ENCODE measurements at regions not wholly inside any gene's neighbourhood (a gene's known extent, or its start where the extent isn't known, plus 50 kb on each side); places are given as distances from the start of the nearest gene placed in this dataset.

DNA sequence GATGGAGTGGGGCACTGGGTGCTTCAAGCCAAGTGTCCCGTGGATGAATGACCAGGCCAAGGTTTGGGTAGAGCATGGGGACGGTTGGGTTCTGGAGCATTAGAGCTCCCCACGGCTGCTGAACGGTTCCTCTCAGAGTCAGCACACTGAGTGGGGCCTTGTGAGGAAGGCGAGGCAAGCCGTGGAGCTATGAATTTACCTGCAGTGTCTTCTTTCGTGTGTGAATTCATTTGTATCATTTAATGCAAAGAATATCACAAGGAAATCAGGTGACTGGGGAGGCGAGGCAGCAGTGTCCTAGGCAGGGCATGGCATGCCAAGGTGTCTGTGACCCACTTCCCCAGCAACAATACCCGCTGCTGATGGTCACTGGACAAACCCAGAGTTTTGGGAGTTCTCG lies 343.5 kb upstream of the B3GAT1 start:
- no peak for ATAC-seq
- TF ChIP-seq CEBPB (IDR thresholded peaks at IDR 0.05; ENCODE audit: low read depth) (no peak), FOSL1 (IDR thresholded peaks at IDR 0.05; ENCODE audit: low read depth) (no peak), SIN3A (IDR thresholded peaks at IDR 0.05; ENCODE audit: low read depth) (no peak), POLR2A (IDR thresholded peaks at IDR 0.05; ENCODE audit: borderline replicate concordance, extremely low read depth, insufficient read depth, insufficient read length) (no peak), SRF (IDR thresholded peaks at IDR 0.05; ENCODE audit: low read depth) (no peak), JUND (IDR thresholded peaks at IDR 0.05) (no peak), ZNF274 (IDR thresholded peaks at IDR 0.05; ENCODE audit: low read depth, low read length) (no peak), POLR2AphosphoS5 (IDR thresholded peaks at IDR 0.05; ENCODE audit: low read depth, low read length) (no peak), EZH2phosphoT487 (IDR thresholded peaks at IDR 0.05; ENCODE audit: borderline replicate concordance) (no peak), EZH2 (IDR thresholded peaks at IDR 0.05) (no peak)
- intact Hi-C loops (cut with micrococcal nuclease) = no loop called here
- Histone ChIP-seq H2AFZ (ENCODE audit: low read depth, low read length, poor library complexity, severe bottlenecking) (no peak overlapping the region), H3K27me3 (ENCODE audit: insufficient read depth, low read length) (peaks cover 23% of the 10 kb centered on the region; the same call in 1 of the 2 replicates), H3K79me2 (ENCODE audit: insufficient read depth, low read length) (no peaks in the 10 kb centered on the region), H3K4me3 (replicated peaks in 1 of 2; ENCODE audit: low read depth in 1 of 2, low read length in 2 of 2) (no peak overlapping the region), H3K4me2 (ENCODE audit: low read length) (no peak overlapping the region), H3K9ac (ENCODE audit: low read length) (no peak overlapping the region), H3K27ac (ENCODE audit: low read depth, low read length) (no peak overlapping the region), H3K9me2 (ENCODE audit: insufficient read depth) (no peaks in the 10 kb centered on the region), H3K36me3 (ENCODE audit: control insufficient read depth in 1 of 2, insufficient read depth in 2 of 2, low read length in 2 of 2) (no peaks in the 10 kb centered on the region), H4K20me1 (ENCODE audit: insufficient read depth) (no peaks in the 10 kb centered on the region), H3K9me3 (ENCODE audit: control insufficient read depth in 1 of 2, insufficient read depth in 1 of 2, low read depth in 1 of 2, low read length in 2 of 2) (no peaks in the 10 kb centered on the region), H3K4me1 (ENCODE audit: control insufficient read depth in 1 of 2, insufficient read depth in 2 of 2, low read length in 2 of 2) (no peaks in the 10 kb centered on the region)
- BruUV-seq (replicated peaks) = no TSS peak
- DNase-seq (ENCODE audit: low read depth, low spot score) = no peak
- POLR2A ChIA-PET = no interaction called here
- RAD21 ChIA-PET (ENCODE audit: low non-redundant PET in 1 of 2, low total read pairs in 2 of 2, uncharacterized antibody in 2 of 2, unreplicated experiment in 2 of 2) = no interaction called here
- CTCF ChIA-PET = no interaction called here

DNA sequence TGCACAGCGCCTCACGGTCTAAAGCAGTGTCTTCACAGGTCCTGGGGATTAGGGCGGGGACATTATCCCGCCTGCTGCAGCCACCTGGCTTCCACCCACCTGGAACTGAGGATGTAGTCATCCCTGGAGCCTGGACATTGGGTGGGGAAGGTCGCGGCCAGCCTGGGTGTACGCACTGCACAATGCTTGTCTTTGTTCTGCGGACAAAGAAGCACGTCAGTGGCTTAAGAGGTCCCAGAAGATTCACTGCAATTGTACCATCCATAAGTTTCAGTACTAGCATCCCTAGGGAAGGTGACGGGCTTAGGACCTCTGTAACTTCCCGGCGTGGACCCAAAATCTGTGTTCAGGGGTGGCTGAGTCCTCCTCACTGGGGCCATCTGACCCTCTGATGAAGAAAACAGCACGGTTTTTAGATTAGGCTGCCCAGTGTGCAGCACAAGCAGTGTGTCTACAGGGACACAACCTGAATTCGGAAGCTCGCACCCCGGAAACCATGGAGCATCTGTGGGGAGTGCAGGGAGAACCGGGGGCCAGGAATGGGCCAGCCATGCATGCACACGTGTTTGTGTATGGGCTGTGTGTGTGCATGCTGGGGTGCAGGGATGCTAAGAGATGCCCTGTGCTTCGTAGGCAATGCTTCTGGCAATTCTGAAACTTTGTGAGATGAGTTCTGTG lies 342.6 kb upstream of the B3GAT1 start:
- intact Hi-C loops (cut with micrococcal nuclease) = no loop called here
- Histone ChIP-seq H3K9me2 (ENCODE audit: insufficient read depth) (no peaks in the 10 kb centered on the region), H3K27ac (ENCODE audit: low read depth, low read length) (no peak overlapping the region), H3K9me3 (ENCODE audit: control insufficient read depth in 1 of 2, insufficient read depth in 1 of 2, low read depth in 1 of 2, low read length in 2 of 2) (no peaks in the 10 kb centered on the region), H3K79me2 (ENCODE audit: insufficient read depth, low read length) (no peaks in the 10 kb centered on the region), H3K4me2 (ENCODE audit: low read length) (no peak overlapping the region), H2AFZ (ENCODE audit: low read depth, low read length, poor library complexity, severe bottlenecking) (no peak overlapping the region), H4K20me1 (ENCODE audit: insufficient read depth) (no peaks in the 10 kb centered on the region), H3K27me3 (ENCODE audit: insufficient read depth, low read length) (peaks cover 27% of the 10 kb centered on the region; the same call in 1 of the 2 replicates), H3K4me1 (ENCODE audit: control insufficient read depth in 1 of 2, insufficient read depth in 2 of 2, low read length in 2 of 2) (no peaks in the 10 kb centered on the region), H3K9ac (ENCODE audit: low read length) (no peak overlapping the region), H3K36me3 (ENCODE audit: control insufficient read depth in 1 of 2, insufficient read depth in 2 of 2, low read length in 2 of 2) (no peaks in the 10 kb centered on the region), H3K4me3 (replicated peaks in 1 of 2; ENCODE audit: low read depth in 1 of 2, low read length in 2 of 2) (no peak overlapping the region)
- TF ChIP-seq POLR2A (IDR thresholded peaks at IDR 0.05; ENCODE audit: borderline replicate concordance, extremely low read depth, insufficient read depth, insufficient read length) (no peak), FOSL1 (IDR thresholded peaks at IDR 0.05; ENCODE audit: low read depth) (no peak), CBX3 (IDR thresholded peaks at IDR 0.05; ENCODE audit: low read depth) (no peak)
- TF ChIP-seq, protein P1, sequence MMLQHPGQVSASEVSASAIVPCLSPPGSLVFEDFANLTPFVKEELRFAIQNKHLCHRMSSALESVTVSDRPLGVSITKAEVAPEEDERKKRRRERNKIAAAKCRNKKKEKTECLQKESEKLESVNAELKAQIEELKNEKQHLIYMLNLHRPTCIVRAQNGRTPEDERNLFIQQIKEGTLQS (IDR thresholded peaks at IDR 0.05) = no peak
- ATAC-seq (no peak), DNase-seq (ENCODE audit: low read depth, low spot score) (no peak)
- no TSS peak for BruUV-seq (replicated peaks)
- ChIA-PET CTCF (no interaction called here), RAD21 (ENCODE audit: low non-redundant PET in 1 of 2, low total read pairs in 2 of 2, uncharacterized antibody in 2 of 2, unreplicated experiment in 2 of 2) (no interaction called here), POLR2A (no interaction called here)

Measured in HCT116 (cell line).